HG03571 (cell line): ENCODE measurements at regions not wholly inside any gene's neighbourhood (a gene's known extent, or its start where the extent isn't known, plus 50 kb on each side); places are given as distances from the start of the nearest gene placed in this dataset.
"Not testable (repeated sequence)": the region's sequence is repeated elsewhere in the genome, so short reads cannot be mapped to it uniquely, and the experiment has no call there.

ENCODE experiments used
- ATAC-seq: cut with Tn5 transposase; IDR thresholded peaks from one replicate; pipeline ENCODE4 v1.9.1; 2021; ENCODE audit not compliant: unreplicated experiment

DNA sequence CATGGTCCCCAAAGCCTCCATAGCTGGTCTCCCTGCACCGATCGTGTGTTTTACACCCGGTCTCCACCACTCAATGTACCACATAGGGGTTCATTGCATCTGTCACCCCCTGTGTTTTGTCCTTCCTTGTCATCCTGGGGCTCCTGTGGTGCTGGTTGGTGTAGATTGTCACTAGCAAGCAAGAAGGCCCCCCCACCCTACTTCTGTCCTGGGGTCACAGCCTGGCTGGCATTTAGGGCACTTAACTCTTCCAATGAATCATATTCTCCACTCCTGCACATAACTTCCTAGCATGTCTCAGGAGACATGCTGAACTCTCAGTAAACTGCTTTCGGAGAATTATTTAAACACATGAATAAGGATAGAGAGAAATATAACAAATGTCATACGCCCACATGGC lies 161.4 kb downstream of the BCL2L11 start:
- not testable (repeated sequence) for ATAC-seq

DNA sequence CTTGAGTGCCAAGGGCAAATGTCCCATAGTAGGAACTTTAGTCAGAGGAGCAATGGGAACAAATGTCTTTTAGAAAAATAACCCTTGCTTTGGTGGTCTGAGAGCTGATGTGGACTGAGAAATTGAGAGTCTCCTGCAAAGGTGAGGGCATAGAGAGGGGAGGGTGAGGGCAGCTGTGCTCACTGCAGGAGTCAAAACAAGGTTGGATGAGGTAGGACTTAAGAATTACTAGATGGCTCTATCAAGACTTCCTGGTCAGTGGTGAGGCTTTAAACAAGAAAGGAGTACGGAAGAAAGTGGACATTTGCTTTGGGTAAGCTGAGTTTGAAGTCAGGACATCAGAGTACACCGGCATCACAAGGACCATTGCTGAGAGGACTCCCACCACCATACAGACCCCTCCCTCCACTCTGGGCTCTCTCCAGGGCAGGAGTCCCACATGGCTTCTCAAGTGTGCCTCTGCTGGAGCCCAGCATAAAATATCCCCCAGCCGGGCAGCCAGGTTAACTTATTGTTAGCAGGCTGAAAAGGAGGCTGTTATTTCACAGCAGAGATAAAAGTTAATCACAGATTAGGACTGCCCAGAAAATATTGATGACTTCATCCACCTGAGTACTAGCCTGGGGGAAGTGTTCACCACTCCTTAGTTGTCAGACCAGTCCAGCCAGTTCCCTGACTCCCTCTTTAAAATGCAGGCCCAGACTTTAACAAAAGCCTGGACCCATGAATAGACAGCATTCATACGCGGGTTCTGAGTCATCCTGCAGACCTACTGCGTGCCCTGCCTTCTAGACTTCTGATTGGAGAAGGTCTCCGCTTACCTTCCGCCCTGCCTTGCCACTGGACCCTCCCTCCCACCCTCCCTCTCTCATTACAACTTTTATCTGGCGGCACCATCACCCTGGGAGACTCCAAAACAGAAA lies 167.2 kb downstream of the BCL2L11 start:
- ATAC-seq = not testable (repeated sequence)

DNA sequence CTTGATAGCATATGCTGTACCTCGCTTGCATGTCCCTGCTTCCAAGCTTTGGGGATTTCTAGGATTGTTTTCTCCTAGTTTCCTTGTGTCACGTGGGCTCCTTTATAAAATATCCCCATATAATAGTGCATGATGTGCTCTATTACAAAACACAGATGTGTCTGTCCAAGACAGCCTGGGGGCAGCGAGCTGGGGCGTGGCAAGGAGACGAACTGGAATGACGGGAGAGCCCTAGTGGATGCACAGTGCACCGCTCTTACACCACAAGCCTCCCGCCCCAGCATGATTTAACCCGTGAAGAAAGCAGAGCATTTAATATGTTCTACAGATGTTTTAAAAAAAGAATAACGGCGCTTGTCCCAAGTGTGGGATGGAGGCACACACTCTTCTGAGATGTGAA lies 169.7 kb downstream of the BCL2L11 start:
- not testable (repeated sequence) for ATAC-seq

DNA sequence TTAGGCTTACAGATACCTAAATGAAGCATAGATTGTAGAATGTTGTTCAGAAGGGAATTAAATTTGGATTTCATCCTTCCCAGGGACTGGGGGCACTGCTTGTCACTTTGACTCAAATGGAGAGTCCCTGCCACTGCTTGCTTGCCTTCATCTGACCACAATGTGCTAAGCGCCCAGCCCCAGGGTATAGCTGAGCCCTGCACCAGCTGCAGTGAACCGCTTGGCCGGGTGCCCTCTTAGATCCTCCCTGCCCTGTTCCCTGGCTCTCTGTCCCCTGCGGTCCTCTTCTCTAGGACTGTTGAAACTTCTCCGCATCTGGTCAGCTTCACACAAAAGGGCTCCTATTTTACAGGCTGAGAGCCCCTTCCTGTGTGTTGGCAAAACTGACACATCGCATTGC lies 170.9 kb downstream of the BCL2L11 start:
- ATAC-seq = not testable (repeated sequence)

DNA sequence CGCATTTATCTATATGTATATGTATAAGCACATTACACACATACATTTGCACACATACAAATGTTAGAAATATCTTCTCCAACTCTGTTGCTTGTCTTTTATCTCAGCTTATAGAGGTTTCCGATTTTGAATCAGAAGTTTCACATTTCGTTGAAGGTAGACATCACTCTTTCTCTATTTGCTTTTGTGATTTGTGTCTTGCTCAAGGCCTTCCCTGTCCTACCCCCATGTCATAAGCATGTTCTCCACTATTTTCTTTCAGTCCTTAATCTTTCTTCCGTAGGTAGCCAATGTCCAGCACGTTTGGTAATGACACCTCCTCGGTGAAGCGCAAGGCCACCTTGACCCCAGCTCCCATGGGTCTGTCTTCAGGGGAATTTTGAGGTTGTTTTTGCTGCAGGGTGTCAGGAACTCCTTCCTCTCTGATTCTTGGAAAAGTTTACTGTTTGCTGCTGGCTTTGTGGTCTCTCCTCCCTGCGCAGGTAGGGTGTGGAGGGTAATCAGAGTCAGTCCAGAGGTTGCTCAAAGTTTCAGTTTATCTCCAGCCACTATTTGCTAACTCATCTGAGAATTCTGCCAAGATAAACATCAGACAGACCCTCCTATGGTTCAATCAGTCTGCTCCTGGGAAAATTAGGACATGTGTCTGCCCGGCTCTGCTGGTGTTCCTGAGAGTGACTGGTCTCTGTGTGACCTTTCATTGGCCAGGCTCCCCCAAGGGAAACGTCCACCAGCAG lies 171.7 kb downstream of the BCL2L11 start:
- ATAC-seq = not testable (repeated sequence)

DNA sequence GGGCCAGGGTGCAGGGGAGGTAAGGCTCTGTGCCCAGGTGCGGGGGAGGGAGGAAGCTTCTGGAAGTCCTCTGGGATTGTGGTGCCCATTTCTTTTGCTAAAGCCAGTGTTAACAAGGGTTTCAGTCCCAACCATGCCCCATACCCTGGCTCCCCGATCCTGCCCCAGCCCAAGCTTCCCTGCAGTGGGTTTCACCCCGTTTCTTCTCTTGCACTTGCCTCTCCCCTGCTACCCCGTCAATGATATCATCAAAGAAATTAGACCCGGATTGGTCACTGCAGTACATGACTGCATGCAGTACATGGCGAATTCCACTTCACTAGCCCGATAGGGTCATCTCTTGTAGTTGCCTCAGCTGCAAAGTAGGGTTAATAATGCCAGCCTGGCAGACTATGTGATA lies 174.0 kb downstream of the BCL2L11 start:
- ATAC-seq = not testable (repeated sequence)

DNA sequence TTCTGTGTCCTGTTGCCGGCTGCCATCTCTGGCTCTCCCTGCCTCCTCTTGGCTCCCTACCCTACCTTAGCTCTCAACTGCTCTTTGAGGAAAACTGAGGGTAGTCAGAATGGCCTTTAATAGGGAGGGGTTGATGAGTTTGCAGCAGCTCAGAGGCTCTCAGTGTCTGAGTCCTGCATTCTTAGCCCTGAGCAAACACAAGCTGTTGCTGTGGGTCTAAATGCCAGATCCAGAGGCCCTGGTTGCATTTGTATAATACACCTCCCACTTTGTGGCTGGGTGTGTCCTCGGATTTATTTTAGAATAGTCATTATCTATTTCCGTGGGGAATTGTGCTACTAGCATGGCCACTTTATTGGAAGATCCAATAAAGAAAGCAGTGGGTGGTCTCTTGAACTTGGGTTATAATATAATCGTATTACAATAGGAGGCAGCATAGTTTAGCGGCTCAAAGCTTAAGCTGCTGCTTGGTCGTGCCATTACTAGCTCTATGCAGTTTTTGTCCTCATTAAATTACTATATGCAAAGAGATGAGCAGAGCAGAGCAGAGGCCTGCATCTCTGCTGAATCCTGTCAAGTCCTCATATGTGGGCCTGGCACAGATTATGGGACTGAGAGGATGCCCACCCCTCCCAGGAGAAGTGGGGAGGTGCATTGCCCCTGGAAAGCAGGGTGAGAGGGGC lies 175.5 kb downstream of the BCL2L11 start:
- not testable (repeated sequence) for ATAC-seq

DNA sequence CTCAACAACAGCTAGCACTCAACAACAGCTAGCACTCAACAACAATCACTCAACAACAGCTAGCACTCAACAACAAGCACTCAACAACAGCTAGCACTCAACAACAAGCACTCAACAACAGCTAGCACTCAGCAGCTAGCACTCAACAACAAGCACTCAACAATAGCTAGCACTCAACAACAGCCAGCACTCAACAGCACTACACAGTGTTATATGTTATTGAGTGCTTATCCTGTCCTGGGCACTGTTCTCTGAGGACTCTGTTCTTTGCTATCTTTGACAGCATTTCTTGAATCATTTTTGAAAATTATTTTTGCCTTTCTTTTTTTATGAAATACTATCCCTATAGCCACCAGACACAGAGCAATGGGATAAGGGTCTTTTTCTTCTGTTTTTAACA lies 176.4 kb downstream of the BCL2L11 start:
- not testable (repeated sequence) for ATAC-seq

DNA sequence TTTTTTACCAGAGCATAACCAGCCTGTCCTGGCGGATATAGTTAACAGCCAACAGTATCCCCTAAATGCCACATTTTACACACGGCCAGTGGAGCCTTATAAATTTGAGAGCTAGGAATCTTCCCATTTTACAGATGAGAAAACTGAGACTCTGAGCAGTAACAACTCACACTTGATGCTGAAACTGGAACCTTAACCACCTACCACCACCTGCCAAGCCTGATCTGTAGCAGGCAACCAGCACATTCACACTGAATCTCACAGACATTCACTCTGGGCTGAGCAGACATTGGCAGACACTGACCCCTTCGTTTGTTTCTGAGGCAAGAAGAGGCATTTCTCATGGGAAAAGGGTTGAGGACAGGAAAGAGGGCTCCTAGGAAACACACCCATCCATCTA lies 178.2 kb downstream of the BCL2L11 start:
- not testable (repeated sequence) for ATAC-seq

DNA sequence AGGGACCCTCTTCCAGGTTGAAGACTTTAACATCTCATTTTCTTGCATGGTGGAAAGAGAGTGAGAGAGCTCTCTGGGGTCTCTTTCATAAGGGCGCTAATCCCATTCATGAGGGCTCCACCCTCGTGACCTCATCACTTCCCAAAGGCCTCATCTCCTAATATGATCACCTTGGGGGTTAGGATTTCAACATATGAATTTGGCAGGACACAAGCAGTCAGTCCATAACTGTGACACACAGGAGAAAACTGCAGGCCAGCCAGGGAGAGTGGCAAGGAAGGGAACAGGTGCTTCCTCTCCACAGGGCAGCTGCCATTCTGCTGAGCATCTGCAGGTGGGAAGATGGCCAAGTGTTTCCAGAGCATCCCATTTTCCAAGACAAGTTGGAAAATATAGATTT lies 178.9 kb downstream of the BCL2L11 start:
- not testable (repeated sequence) for ATAC-seq

DNA sequence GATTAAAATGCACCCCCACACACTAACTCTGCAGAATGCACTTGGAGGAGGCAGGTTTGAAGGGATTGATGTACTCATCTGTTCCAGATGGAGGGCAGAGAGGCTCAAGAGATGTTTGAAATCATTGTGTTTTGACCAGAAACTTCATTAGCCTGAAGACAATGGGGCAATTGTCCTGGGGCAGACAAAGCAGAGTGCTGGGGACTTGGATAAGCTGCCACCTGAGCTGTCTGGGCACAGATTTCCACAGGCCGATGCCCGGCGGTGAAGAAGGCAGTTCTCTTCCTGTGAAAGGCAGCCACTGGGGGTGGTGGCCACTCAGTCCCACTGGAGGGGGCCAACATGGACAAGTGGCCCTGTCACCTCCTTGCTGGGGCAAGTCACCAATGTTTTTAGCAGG lies 181.0 kb downstream of the BCL2L11 start:
- not testable (repeated sequence) for ATAC-seq

DNA sequence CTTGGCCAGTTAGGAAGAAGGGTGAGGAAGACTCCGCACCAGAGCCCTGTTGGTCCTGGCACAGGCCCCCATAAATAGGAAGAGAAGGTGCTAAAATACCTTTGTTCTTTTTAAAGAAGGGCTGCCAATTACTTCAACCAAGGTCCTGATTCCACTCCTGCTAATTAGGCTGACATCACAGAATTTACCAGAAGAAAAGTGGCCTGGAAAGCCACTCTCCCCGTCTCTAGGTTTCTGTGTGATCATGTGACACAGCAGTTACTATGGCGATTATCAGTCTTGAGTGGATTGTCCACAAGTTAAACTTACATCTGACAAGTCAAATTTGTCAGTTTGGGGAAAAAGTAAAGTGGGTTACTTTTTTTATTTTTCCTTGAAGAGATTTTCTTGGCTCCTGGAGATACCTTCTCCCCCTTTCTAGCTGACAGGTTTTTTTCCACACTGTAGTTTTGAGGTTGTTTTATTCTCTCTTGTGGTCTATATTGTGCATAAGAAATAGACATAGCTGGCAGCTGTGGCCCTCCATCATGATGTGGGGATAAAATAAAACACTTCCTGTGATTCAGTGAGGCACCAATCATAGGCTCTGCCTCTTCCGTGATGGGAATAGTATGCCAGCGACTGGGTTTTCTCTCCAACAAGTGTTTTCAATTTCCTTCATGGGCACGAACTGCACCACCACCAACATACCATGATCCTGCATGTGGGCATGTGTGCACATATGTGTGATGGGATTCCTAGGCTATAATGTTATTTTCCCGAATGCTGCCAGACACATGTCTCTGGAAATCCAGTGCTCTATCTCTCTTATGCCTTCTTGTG lies 181.9 kb downstream of the BCL2L11 start:
- ATAC-seq = not testable (repeated sequence)

DNA sequence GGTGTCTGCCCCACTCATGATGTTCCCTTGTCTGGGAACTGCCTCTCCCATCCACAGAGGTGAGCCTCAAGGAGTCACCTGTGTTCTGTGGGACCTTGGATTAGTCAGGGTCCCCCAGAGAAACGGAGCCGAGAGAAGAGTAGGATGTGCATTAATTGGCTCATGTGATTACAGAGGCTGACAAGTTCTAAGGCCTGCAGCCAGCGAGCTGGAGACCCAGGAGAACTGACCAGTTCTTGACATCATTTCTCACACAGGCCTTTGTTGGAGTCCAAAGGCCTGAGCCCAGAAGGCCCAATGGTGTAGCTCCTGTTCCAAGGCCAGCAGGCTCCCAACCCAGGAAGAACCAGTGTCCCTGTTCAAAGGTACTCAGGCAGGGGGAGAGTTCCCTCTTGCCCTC lies 186.6 kb downstream of the BCL2L11 start:
- not testable (repeated sequence) for ATAC-seq

DNA sequence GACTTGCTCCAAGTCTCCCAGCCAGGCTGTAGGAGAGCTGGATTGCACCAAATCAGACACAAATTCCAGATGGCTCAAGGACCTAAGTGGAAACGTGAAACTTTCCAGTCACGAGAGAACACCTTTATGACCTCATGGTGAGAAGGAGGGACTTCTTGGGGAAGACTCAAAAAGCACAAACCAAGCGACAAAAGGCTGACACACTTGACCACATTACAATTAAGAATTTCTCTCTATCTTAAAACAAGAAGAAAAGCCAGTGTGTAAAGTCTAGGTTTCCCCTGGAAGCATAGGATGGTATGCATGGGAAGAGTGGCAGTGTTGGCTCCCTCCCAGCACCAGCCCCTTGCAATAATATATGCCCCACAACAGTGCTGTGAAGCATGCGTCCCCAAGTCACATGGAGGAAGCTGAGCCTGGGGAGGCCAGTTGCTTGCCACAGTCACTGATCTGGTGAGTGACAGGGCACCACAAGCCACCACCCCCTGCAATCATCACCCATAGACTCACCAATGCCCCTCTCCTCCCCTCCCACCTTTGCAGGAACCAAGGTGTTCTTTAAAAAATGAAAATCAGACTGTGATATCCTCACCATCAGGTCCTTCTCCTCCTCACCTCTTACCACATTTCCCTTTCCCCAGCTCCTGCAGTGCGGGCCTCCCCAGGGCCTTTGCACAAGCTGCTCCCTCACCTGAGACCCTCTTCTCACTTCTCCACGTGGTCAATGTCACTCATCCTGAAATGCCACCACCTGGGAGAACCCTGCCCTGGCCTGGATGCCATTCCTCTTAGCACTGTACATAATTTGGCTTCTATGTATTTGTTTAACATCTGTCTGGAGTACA lies 188.7 kb downstream of the BCL2L11 start:
- ATAC-seq = not testable (repeated sequence)

DNA sequence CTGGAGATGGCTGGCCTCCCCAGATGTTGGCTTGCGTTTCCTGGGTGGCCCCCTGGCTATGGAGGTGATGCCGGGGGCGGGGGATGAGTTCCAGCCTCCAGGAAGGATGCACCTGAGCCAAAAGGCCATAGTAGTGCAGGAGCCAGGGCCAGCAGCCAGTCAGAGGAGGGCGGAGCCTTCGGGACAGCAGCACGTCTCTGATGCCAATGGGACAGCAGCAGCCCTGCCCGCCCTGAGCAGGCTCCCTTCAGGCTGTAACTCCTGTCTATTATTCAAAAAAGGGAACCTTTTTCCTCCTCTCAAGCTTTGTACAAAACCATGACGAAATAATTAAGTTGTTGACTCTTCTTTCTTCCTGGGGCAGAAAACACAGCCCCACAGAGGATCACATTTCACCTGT lies 189.7 kb downstream of the BCL2L11 start:
- not testable (repeated sequence) for ATAC-seq

DNA sequence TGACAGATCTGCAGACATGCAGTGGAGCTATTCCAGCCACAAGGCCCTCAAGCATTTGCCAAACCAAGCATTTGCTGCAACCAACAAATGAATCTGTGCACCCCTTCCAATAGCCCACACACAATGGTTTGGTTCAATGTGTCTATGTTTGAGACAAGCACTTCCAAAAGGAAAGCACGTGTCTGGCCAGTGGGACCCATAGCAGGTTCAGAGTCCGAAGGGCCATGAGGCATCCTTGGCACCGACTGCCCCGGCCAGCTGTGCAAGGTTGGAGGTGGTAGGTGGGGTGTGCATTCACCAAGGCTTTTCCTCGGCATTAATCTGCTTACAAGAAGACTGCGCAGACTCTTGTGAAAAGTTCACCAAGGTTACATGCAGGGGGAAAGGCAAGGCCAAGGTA lies 190.9 kb downstream of the BCL2L11 start:
- not testable (repeated sequence) for ATAC-seq

DNA sequence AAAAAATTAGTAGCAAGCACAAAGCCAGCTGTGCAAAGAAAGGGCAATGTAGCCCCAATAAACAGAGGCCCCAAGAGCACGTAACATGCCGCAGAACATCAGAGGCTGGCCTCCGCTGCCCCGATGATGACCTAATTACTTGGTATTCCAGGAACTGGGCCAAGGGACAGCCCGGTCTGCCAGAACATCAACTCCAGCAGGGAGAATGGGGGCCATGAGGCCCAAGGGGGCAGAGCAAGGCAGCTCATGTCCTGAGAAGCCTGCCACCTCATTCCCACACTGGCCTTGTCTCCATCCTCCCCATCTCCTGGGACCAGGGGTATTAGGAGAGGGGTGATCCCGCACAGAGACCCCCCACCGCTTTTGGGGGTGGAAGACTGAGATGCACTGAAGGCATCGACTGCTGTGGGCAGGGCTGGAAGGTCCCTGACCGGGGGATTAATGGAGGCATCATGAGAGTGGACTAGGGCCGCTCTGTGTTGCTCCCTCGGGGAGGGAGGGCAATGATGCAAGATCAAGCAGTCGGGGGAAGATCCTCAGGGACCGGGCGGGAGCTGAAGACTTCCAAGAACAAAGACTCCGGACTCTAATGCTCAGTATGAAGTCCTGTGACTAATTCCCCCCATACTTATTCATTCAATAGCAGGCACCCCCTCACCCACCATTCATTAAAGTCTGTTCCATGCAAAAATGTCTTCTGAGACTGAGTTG lies 192.3 kb downstream of the BCL2L11 start:
- ATAC-seq = not testable (repeated sequence)

DNA sequence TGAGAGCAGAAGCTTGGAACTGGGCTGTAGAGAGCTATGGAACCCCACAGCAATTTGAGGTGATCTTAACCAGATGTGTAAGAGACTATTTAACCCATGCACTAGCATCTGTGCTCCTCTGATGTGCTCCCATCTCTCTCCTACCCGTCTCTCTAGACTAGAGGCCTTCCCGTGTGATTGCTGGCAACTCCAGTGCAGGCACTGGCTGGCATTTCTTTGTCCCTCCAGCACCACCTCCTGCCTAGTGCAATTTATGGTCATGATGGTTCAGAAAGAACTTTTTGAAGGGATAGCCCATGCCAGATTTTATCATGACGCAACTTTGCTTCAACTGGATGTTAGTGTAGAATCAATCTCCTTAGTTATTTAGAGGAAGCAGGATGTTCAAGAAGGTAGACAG lies 193.0 kb downstream of the BCL2L11 start:
- ATAC-seq = not testable (repeated sequence)
